Gastrocnemius medialis (tissue), 4 donors: ENCODE measurements at regions not wholly inside any gene's neighbourhood (a gene's known extent, or its start where the extent isn't known, plus 50 kb on each side); places are given as distances from the start of the nearest gene placed in this dataset.

Experiments
- POLR2A ChIP-seq, 2 donors: fragments of 450-650 bp; IDR thresholded peaks; one replicate each; pipeline ENCODE4 v1.6.1; 2017; ENCODE audit warnings: antibody characterized with exemption in 2 of 2, mild to moderate bottlenecking in 2 of 2, moderate library complexity in 2 of 2
- TF ChIP-seq, protein P1 (sequence below), 5 experiments: fragments of 450-650 bp in 3 of 5; fragments of 200-600 bp in 2 of 5; sonication (generic) in 2 of 5; IDR thresholded peaks in 4 of 5; conservative IDR thresholded peaks in 1 of 5; 1 replicate in 4 of 5; 2 replicates in 1 of 5; pipeline ENCODE4 v1.5.1; 2016 to 2019; ENCODE audit warnings: antibody characterized with exemption in 5 of 5, mild to moderate bottlenecking in 3 of 5, moderate library complexity in 3 of 5

DNA sequence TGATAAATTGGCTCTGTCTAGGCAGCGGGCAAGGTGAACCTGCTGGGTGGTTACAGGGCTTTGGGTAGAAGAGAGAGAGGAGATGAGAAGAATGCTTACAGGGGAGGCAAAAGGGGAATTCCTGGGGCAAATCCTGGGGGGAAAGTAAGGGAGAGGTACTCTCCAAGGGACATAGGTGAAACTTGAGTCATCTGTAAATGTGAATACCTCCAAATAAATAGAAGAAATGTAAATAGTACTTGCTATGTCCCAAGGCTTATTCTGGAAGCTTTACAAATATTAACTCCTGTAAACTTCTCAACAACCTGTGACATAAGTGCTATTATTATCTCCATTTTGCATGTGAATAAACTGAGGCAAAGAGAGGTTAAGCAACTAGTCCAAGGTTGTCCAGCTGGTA lies 57.7 kb upstream of the CDK13 start:
- TF ChIP-seq POLR2A (IDR thresholded peaks at IDR 0.05): no peak
- TF ChIP-seq, protein P1, sequence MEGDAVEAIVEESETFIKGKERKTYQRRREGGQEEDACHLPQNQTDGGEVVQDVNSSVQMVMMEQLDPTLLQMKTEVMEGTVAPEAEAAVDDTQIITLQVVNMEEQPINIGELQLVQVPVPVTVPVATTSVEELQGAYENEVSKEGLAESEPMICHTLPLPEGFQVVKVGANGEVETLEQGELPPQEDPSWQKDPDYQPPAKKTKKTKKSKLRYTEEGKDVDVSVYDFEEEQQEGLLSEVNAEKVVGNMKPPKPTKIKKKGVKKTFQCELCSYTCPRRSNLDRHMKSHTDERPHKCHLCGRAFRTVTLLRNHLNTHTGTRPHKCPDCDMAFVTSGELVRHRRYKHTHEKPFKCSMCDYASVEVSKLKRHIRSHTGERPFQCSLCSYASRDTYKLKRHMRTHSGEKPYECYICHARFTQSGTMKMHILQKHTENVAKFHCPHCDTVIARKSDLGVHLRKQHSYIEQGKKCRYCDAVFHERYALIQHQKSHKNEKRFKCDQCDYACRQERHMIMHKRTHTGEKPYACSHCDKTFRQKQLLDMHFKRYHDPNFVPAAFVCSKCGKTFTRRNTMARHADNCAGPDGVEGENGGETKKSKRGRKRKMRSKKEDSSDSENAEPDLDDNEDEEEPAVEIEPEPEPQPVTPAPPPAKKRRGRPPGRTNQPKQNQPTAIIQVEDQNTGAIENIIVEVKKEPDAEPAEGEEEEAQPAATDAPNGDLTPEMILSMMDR (IDR thresholded peaks at IDR 0.05 in 4 of 5, conservative IDR thresholded peaks at IDR 0.05 in 1 of 5): no peak
